Ovary (tissue), 3 donors: ENCODE measurements at regions not wholly inside any gene's neighbourhood (a gene's known extent, or its start where the extent isn't known, plus 50 kb on each side); places are given as distances from the start of the nearest gene placed in this dataset.
"Not testable (repeated sequence)": the region's sequence is repeated elsewhere in the genome, so short reads cannot be mapped to it uniquely, and the experiment has no call there.

Source experiments
- CTCF ChIP-seq, 3 donors: fragments of 450-650 bp in 2 of 3; fragments of 200-600 bp in 1 of 3; IDR thresholded peaks; one replicate each; pipeline versions ENCODE4 v1.5.1 to v1.8.0; 2016 to 2022; ENCODE audit warnings: antibody characterized with exemption in 3 of 3, mild to moderate bottlenecking in 1 of 3
- POLR2A ChIP-seq: fragments of 450-650 bp; IDR thresholded peaks from one replicate; pipeline ENCODE4 v1.6.1; 2017; ENCODE audit warnings: antibody characterized with exemption, mild to moderate bottlenecking, moderate library complexity
- donor health status: DM: no; HTN: no; CAD: no.

- not testable (repeated sequence) for TF ChIP-seq CTCF (IDR thresholded peaks at IDR 0.05); POLR2A
Measured at GRCh38 chr14:105723271-105723670, 196.9 kb downstream of the TMEM121 start.
